ENCODE measurements at regions not wholly inside any gene's neighbourhood (a gene's known extent, or its start where the extent isn't known, plus 50 kb on each side); places are given as distances from the start of the nearest gene placed in this dataset.

- no peak for DNase-seq (ENCODE audit: low spot score)
- intact Hi-C loops (cut with DNase I): loop anchor here (5.0 to 10.0 kb wide), 2 partner anchors 160 to 167 kb away; no protein-coding TSS in a partner anchor
Observed at GRCh38 chr7:29754874-29755490, 51.3 kb upstream of the WIPF3 start.

Small RNAs in the stretch of these regions (microRNA-seq; reads per million reads assigned to microRNA genes)
- 3.9 to 5.2 reads per million in 2 donors for gene MIR550A3 (ENCODE audit: borderline microRNAs expressed in 2 of 2)

Data from posterior vena cava (tissue), 2 donors.